HG02884 (cell line): ENCODE measurements at regions not wholly inside any gene's neighbourhood (a gene's known extent, or its start where the extent isn't known, plus 50 kb on each side); places are given as distances from the start of the nearest gene placed in this dataset.

Source experiments
- ATAC-seq: cut with Tn5 transposase; IDR thresholded peaks from one replicate; pipeline ENCODE4 v1.9.1; 2021; ENCODE audit warnings: mild to moderate bottlenecking, moderate library complexity; ENCODE audit not compliant: unreplicated experiment

DNA sequence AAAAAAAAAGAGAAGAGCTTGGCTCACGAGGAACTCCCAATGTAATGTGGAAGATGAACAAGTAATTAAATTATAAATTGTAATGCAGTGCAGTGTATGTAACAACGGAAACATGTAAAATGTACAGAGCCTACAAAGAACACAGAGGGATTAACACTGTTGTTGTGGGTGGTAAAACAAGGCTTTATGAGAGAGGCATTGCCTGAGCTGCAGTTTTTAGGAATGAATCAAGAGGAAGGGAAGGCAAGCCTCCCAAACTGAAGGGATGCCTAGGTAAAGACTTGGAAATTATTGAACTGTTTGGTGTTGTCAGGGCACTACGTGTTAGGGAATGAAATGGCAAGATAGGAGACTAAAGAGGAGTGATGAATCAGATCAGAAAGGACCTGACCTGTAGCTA is 213.7 kb downstream of the HTR7 start:
- no peak for ATAC-seq

GRCh38 chr10:90650858-90651257 is 207.0 kb downstream of the HTR7 start:
- no peak for ATAC-seq

DNA sequence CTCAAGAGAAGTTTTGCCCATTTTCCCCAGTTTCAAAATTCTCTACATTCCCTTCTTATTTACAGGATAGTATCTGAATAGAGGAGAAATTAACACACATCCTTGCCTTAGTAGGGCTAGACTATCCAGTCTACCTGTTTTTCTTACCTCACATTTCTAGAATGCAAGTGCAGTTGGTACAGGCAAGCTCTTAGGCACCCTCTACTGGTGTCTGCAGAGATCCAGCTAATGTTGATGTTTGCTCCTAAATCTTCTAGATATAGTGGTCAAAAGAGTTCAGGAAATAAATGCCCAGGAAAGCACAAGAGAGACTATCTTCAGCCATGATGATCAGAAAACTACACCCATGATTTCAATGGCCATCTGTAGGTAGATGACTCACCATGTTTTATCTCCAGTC is 205.3 kb downstream of the HTR7 start:
- no peak for ATAC-seq

- no peak for ATAC-seq
These were observed 199.0 kb downstream of the HTR7 start for GRCh38 chr10:90658791-90659190.

GRCh38 chr10:90665905-90666662 is 191.8 kb downstream of the HTR7 start:
- ATAC-seq, result no peak

- no peak for ATAC-seq
These were observed 183.4 kb downstream of the HTR7 start for GRCh38 chr10:90674461-90674860.

GRCh38 chr10:90674928-90675327 is 182.9 kb downstream of the HTR7 start:
- ATAC-seq, result no peak

DNA sequence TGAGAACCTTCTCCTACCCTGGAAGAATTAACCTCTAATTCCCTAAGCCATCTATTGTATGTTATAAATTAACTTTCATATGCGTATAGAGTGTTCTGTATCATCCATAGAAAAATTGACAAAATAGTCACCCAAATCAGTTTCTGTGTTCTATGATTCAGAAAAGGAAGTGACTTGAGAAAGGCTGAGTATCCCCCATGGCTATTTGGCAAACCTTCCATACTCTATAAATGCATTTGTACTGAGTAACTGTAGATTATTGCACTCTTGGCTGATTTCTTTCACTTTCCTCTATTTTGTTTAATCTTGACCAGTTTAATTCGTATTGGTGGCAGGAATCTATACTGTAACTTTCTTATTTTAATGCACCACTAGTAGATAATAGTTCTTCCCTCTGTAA is 182.2 kb downstream of the HTR7 start:
- no peak for ATAC-seq
